Neural cell (in vitro differentiated cells): ENCODE measurements at regions not wholly inside any gene's neighbourhood (a gene's known extent, or its start where the extent isn't known, plus 50 kb on each side); places are given as distances from the start of the nearest gene placed in this dataset.

ENCODE experiments used
- H2AFZ ChIP-seq: fragments of 200-600, 300-800 bp; sonication (generic), shearing (Covaris generic); 2 replicates; pipeline ENCODE4 v1.6.0; 2014; ENCODE audit warnings: low read depth, mild to moderate bottlenecking, antibody characterized with exemption, low read length, moderate library complexity
- H3F3A ChIP-seq: fragments of 200-600 bp; shearing (Covaris generic); 2 replicates; pipeline ENCODE4 v1.6.1; 2016; ENCODE audit warnings: mild to moderate bottlenecking, moderate library complexity, mixed read lengths, antibody characterized with exemption, low read length; ENCODE audit not compliant: insufficient read depth, poor library complexity, severe bottlenecking
- H3K27ac ChIP-seq: fragments of 200-600, 300-800 bp; sonication (generic), shearing (Covaris generic); 2 replicates; pipeline ENCODE4 v1.5.1; 2014; ENCODE audit warnings: mild to moderate bottlenecking, low read length, moderate library complexity
- H3K27me3 ChIP-seq: fragments of 300-800, 200-600 bp; sonication (generic), shearing (Covaris generic); 2 replicates; pipeline ENCODE4 v1.6.0; 2014; ENCODE audit warnings: mild to moderate bottlenecking, low read depth, low read length, moderate library complexity; ENCODE audit not compliant: insufficient read depth
- H3K36me3 ChIP-seq: fragments of 300-800, 200-600 bp; sonication (generic), shearing (Covaris generic); 2 replicates; pipeline ENCODE4 v1.5.1; 2014; ENCODE audit warnings: mild to moderate bottlenecking, antibody characterized with exemption, low read length, moderate library complexity; ENCODE audit not compliant: insufficient read depth
- H3K4me2 ChIP-seq: fragments of 300-800, 200-600 bp; sonication (generic), shearing (Covaris generic); 2 replicates; pipeline ENCODE4 v1.6.0; 2014; ENCODE audit warnings: mild to moderate bottlenecking, low read length
- H3K4me3 ChIP-seq: fragments of 300-800, 200-600 bp; sonication (generic), shearing (Covaris generic); 2 replicates; pipeline ENCODE4 v1.5.1; 2014; ENCODE audit warnings: mild to moderate bottlenecking, low read length, moderate library complexity
- H3K79me2 ChIP-seq: fragments of 200-600 bp; shearing (Covaris generic); replicated peaks from 2 replicates; pipeline ENCODE4 v1.6.0; 2014; ENCODE audit warnings: mild to moderate bottlenecking, low read length, moderate library complexity; ENCODE audit not compliant: insufficient read depth
- H3K9ac ChIP-seq: fragments of 300-800, 200-600 bp; sonication (generic), shearing (Covaris generic); 2 replicates; pipeline ENCODE4 v1.6.1; 2016; ENCODE audit warnings: mild to moderate bottlenecking, low read length, mixed read lengths
- H3K9me2 ChIP-seq: fragments of 200-600 bp; shearing (Covaris generic); 2 replicates; pipeline ENCODE4 v1.6.1; 2016; ENCODE audit warnings: mild to moderate bottlenecking, low read length, mixed read lengths; ENCODE audit not compliant: insufficient read depth
- H3K9me3 ChIP-seq: fragments of 200-600, 300-800 bp; sonication (generic), shearing (Covaris generic); 2 replicates; pipeline ENCODE4 v1.6.1; 2016; ENCODE audit warnings: mild to moderate bottlenecking, mixed run types, low read length, moderate library complexity, mixed read lengths
- H4K20me1 ChIP-seq: fragments of 200-600 bp; shearing (Covaris generic); 2 replicates; pipeline ENCODE4 v1.6.1; 2016; ENCODE audit warnings: mild to moderate bottlenecking, mixed run types; ENCODE audit not compliant: insufficient read depth
- EP300 ChIP-seq: fragments of 450-650 bp; conservative IDR thresholded peaks from 2 replicates; pipeline ENCODE4 v1.6.1; 2014; ENCODE audit warnings: antibody characterized with exemption, mild to moderate bottlenecking, moderate library complexity; ENCODE audit not compliant: poor library complexity, severe bottlenecking
- EZH2 ChIP-seq: fragments of 200-600, 300-800 bp; shearing (Covaris generic), sonication (generic); IDR thresholded peaks from 2 replicates; pipeline ENCODE4 v1.6.1; 2014; ENCODE audit warnings: antibody characterized with exemption, low read length, borderline replicate concordance, mild to moderate bottlenecking; ENCODE audit not compliant: insufficient read depth, poor library complexity, severe bottlenecking
- MXI1 ChIP-seq: fragments of 450-650 bp; conservative IDR thresholded peaks from 2 replicates; pipeline ENCODE4 v1.6.1; 2014; ENCODE audit warnings: antibody characterized with exemption, mild to moderate bottlenecking; ENCODE audit not compliant: poor library complexity, severe bottlenecking
- POLR2AphosphoS5 ChIP-seq: IDR thresholded peaks from 2 replicates; pipeline ENCODE4 v1.6.1; 2012
- RAD21 ChIP-seq: fragments of 450-650 bp; conservative IDR thresholded peaks from 2 replicates; pipeline ENCODE4 v1.6.1; 2014; ENCODE audit warnings: antibody characterized with exemption, mild to moderate bottlenecking, moderate library complexity
- SMC3 ChIP-seq: fragments of 450-650 bp; conservative IDR thresholded peaks from 2 replicates; pipeline ENCODE4 v1.6.1; 2014; ENCODE audit warnings: antibody characterized with exemption, mild to moderate bottlenecking, moderate library complexity; ENCODE audit not compliant: poor library complexity
- TAF1 ChIP-seq: IDR thresholded peaks from 2 replicates; pipeline ENCODE4 v1.6.1; 2012; ENCODE audit warnings: low read depth
- TF ChIP-seq, protein P1 (sequence below): fragments of 450-650 bp; IDR thresholded peaks from 2 replicates; pipeline ENCODE4 v1.5.1; 2014; ENCODE audit warnings: antibody characterized with exemption, mild to moderate bottlenecking, moderate library complexity; ENCODE audit not compliant: poor library complexity, severe bottlenecking
- TF ChIP-seq, protein P2 (sequence below): IDR thresholded peaks from 2 replicates; pipeline ENCODE4 v1.6.1; 2012; ENCODE audit warnings: borderline replicate concordance

DNA sequence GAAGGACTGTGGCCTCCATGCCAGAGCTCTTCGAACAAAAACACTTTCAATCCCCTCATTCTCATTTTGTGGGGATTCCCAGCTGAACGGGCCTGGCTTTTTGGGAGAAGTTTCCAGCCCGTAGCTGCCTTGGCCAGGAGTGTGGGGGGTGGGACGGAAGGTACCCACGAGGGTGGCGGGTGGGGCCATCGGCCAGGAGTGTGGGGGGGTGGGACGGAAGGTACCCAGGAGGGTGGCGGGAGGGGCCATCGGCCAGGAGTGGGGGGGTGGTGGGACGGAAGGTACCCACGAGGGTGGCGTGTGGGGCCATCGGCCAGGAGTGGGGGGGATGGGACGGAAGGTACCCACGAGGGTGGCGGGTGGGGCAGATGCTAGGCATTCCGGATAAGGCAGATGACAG lies 71.7 kb upstream of the ZBTB18 start:
- no peaks in the 10 kb centered on the region for H3K9me2 ChIP-seq
- no peak overlapping the region for H3K9ac ChIP-seq
- H3K79me2 ChIP-seq, result no peaks in the 10 kb centered on the region
- H3K36me3 ChIP-seq, result no peaks in the 10 kb centered on the region
- H4K20me1 ChIP-seq, result no peaks in the 10 kb centered on the region
- no peak overlapping the region for H3K4me2 ChIP-seq
- H3K4me3 ChIP-seq, result no peak overlapping the region
- TF ChIP-seq POLR2AphosphoS5, result no peak
- TF ChIP-seq, protein P1, sequence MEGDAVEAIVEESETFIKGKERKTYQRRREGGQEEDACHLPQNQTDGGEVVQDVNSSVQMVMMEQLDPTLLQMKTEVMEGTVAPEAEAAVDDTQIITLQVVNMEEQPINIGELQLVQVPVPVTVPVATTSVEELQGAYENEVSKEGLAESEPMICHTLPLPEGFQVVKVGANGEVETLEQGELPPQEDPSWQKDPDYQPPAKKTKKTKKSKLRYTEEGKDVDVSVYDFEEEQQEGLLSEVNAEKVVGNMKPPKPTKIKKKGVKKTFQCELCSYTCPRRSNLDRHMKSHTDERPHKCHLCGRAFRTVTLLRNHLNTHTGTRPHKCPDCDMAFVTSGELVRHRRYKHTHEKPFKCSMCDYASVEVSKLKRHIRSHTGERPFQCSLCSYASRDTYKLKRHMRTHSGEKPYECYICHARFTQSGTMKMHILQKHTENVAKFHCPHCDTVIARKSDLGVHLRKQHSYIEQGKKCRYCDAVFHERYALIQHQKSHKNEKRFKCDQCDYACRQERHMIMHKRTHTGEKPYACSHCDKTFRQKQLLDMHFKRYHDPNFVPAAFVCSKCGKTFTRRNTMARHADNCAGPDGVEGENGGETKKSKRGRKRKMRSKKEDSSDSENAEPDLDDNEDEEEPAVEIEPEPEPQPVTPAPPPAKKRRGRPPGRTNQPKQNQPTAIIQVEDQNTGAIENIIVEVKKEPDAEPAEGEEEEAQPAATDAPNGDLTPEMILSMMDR, result no peak
- TF ChIP-seq, protein P2, sequence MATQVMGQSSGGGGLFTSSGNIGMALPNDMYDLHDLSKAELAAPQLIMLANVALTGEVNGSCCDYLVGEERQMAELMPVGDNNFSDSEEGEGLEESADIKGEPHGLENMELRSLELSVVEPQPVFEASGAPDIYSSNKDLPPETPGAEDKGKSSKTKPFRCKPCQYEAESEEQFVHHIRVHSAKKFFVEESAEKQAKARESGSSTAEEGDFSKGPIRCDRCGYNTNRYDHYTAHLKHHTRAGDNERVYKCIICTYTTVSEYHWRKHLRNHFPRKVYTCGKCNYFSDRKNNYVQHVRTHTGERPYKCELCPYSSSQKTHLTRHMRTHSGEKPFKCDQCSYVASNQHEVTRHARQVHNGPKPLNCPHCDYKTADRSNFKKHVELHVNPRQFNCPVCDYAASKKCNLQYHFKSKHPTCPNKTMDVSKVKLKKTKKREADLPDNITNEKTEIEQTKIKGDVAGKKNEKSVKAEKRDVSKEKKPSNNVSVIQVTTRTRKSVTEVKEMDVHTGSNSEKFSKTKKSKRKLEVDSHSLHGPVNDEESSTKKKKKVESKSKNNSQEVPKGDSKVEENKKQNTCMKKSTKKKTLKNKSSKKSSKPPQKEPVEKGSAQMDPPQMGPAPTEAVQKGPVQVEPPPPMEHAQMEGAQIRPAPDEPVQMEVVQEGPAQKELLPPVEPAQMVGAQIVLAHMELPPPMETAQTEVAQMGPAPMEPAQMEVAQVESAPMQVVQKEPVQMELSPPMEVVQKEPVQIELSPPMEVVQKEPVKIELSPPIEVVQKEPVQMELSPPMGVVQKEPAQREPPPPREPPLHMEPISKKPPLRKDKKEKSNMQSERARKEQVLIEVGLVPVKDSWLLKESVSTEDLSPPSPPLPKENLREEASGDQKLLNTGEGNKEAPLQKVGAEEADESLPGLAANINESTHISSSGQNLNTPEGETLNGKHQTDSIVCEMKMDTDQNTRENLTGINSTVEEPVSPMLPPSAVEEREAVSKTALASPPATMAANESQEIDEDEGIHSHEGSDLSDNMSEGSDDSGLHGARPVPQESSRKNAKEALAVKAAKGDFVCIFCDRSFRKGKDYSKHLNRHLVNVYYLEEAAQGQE, result no peak
- TF ChIP-seq SMC3, result no peak
- TF ChIP-seq TAF1, result no peak
- no peak overlapping the region for H2AFZ ChIP-seq
- no peaks in the 10 kb centered on the region for H3F3A ChIP-seq
- H3K9me3 ChIP-seq, result no peaks in the 10 kb centered on the region
- H3K27me3 ChIP-seq, result no peaks in the 10 kb centered on the region
- H3K27ac ChIP-seq, result no peak overlapping the region

DNA sequence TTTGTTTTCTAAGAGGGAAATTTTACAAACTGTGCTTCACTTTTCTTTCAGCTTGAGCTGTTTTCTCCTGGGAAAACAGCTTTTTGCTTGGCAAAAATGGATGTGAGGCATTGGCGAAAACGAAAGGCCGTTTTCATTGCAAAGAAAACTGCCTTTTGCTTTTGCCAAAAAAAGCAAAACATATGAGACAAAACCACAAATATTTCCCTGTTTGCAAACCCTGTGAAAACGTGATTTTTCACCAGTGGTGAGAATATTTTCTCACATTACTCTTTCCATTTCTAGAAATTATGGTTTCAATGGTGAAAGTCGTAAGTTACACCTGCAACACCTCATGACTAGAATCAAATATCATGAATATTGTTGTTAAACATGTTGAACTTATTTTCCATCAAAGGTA lies 74.0 kb upstream of the ZBTB18 start:
- no peak overlapping the region for H2AFZ ChIP-seq
- H3K36me3 ChIP-seq, result no peaks in the 10 kb centered on the region
- no peaks in the 10 kb centered on the region for H3F3A ChIP-seq
- H3K9ac ChIP-seq, result no peak overlapping the region
- no peak overlapping the region for H3K4me2 ChIP-seq
- TF ChIP-seq POLR2AphosphoS5, result no peak
- H3K79me2 ChIP-seq, result no peaks in the 10 kb centered on the region
- H4K20me1 ChIP-seq, result no peaks in the 10 kb centered on the region
- no peaks in the 10 kb centered on the region for H3K9me2 ChIP-seq
- no peaks in the 10 kb centered on the region for H3K9me3 ChIP-seq
- no peak overlapping the region for H3K27ac ChIP-seq
- no peaks in the 10 kb centered on the region for H3K27me3 ChIP-seq
- no peak overlapping the region for H3K4me3 ChIP-seq

DNA sequence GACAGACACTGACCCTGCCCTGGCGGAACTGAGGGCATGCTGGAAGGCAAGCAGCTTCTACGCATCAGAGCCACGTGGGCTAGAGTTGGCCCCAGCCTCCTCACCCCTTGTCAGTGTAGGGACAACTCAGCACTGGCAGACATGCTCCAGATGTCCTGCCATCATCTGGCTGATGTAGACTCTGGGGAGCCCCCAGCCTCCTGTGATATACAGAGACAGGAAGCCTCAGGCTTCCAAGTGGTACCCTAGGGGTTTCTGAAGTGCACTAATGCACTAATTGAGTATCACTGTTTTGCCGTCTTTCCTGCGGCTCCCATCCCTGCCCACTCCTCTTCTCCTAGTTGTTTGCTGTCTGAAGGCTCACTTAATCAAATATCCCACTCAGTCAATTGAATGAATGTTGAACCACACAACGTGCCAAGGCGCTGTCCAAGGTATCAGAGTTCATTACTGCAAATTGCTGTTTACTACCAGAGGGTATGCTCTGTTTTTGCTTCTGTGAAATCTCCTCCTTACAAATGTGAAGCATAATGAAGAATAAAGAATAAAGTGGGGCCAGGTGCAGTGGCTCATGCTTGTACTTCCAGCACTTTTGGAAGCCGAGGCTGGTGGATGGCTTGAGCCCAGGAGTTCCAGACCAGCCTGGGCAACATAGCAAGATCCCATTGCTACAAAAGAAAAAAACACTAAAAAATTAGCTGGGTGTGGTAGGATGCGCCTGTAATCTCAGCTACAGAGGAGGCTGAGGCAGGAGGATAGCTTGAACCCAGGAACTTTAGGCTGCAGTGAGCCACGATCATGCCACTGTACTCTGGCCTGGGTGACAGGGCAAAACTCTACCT lies 76.4 kb upstream of the ZBTB18 start:
- H3K79me2 ChIP-seq, result no peaks in the 10 kb centered on the region
- no peak overlapping the region for H2AFZ ChIP-seq
- H4K20me1 ChIP-seq, result no peaks in the 10 kb centered on the region
- no peaks in the 10 kb centered on the region for H3K9me2 ChIP-seq
- no peaks in the 10 kb centered on the region for H3F3A ChIP-seq
- H3K36me3 ChIP-seq, result no peaks in the 10 kb centered on the region
- H3K27me3 ChIP-seq, result no peaks in the 10 kb centered on the region
- H3K9ac ChIP-seq, result no peak overlapping the region
- no peak overlapping the region for H3K27ac ChIP-seq
- TF ChIP-seq MXI1 (no peak), SMC3 (no peak), EP300 (no peak), RAD21 (no peak), EZH2 (no peak), TAF1 (no peak), POLR2AphosphoS5 (no peak)
- TF ChIP-seq, protein P2, result no peak
- TF ChIP-seq, protein P1, result no peak
- H3K4me3 ChIP-seq, result no peak overlapping the region
- H3K4me2 ChIP-seq, result no peak overlapping the region
- no peaks in the 10 kb centered on the region for H3K9me3 ChIP-seq
